ENCODE measurements at regions not wholly inside any gene's neighbourhood (a gene's known extent, or its start where the extent isn't known, plus 50 kb on each side); places are given as distances from the start of the nearest gene placed in this dataset.

DNA sequence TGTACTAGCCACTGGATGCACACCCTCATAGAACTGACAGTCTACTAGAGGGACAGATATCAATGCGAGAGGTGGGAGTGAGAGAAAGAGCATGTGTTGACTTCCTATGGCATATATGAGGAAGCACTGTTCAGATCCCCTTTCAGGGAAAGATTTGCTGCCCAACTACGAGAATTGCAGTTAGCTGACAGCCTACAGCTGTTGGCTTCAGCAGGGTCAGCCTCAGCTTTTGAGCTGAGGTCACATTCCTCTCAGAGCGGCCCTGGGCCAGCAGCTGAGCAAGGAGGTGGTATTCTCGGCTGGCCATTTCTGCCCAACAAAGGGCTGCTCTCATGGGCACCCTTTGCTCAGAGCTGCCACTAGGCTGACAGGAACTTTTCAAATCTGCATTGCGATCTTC is 580.2 kb downstream of the MID1IP1 start:
- intact Hi-C loops (cut with micrococcal nuclease), result no loop called here

DNA sequence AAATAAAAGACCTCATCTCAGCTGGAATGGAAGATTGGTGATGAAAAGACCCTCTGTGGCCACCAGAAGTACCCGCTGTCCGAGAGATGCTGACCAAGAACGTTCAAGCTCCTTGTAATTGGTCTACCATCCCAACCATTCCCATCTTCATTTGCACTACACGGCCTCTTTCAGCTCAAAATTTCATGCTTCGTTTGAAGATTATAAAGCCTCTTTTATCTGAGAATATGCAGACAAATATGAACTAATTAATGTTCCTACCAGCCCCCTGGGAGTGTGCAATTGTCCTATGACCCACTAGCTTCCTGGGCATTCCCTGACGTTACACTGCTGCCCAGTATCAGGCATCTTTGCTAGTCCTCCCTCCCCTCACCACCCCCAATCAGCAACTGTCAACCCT is 583.7 kb downstream of the MID1IP1 start:
- intact Hi-C loops (cut with micrococcal nuclease), result no loop called here

DNA sequence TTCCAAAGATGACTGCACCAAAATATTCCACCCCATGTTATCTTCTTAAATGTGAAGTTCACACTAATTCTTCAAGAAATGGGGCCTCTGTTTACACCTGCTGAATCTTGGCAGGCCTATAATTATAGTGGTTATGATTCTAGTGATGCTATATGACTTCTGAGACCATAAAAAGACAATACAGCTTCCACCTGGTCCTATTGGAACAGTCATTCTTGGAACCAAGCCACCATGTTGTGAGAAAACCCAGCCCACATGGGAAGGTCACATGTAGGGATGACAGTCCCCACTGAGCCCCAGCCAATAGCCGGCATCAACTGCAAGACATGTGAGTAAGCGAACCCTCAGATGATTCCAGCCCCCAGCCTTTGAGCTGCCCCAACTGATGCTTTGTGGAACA is 587.5 kb downstream of the MID1IP1 start:
- intact Hi-C loops (cut with micrococcal nuclease), result no loop called here

DNA sequence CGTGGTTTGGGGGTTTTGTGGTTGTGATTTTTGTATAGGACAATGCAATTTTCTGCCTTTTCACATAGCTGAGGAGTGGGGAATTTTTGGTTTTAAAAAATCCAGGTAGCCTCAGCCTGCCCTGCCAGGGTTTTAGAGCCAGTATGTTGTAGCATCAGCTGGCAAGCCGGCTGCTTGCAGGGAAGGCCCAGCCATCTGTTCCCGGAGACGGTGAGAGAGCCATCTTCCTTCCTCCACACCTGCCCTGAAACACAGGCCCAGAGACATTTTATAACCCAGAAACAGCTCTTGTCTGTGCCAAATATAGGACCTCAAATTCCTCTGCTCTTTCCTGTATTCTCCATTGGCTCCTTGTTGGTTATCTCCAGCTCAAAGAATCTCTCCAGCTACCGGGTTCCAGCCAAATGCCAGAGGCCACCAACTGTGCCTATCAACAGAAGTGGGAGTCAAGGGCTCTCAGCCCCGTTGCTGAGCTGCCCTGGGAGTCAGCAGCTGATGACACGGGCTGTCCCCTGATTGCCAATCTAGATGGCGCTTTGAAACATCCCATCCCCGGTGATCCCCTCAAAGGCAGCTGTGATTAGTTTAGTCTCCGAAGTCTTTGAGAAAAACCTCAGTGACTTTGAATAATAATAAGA is 595.2 kb downstream of the MID1IP1 start:
- intact Hi-C loops (cut with micrococcal nuclease), result no loop called here

DNA sequence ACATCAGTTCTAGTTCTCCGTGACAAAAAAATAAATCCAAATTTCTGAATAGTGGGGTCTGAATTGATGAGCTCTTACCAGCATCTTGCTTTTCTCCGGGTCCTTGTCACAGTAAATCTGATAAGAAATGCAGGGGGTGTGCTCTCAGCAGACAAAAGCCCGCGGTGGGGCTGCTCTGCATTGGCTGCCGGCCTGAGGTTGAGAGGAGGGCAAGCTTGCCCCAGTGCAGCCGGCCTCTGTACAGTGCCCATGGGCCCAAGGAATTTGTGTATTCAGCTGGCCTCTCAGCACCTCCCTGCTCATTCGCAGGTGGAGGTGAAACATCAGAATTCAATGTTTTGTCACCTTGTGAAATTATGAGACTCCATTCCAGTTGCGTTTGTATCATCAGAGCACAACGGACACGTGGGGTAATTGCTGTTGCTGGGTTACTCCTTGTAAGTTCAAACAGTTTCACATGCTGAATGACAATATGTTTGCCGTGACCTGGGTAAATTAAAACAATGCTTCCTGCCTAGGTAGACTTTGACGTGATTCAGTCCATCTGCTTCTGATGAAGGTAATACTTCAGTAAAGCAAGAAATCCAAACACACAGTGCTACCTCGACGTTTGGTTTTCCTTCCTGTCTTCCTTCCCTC is 596.4 kb downstream of the MID1IP1 start:
- intact Hi-C loops (cut with micrococcal nuclease), result no loop called here

DNA sequence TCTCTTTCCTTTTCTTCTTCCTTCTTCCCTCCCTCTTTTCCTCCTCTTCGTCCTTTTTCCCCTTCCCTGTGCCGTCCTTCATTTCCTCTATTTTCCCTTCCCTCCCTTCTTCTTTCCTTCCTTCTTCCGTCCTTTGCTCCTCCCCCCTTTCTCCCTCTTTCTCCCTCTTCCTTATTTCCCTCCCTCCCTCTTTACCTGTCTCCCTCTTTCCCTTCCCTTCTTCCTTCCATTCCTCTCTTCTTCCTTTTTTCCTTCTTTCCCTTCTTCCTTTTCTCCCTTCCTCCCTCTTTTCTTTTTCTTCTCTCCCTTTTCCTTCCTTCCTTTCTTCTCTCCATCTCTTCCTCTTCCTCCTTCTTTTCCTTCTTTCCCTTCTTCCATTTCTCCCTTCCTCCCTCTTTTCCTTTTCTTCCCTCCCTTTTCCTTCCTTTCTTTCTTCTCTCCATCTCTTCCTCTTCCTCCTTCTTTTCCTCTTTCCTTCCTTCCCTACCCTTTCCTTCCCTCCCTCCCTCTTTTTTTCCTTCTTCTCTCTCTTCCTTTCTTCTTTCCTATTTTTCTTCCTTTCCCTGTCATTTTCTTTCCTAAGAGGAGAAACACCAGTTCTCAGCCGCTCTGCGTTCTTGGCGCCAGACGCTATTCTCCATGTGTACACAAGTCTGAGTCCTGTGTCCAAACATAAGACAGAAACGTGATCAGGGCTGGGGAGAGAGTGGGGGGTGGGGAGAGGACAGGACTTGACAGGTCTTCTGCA is 597.1 kb downstream of the MID1IP1 start:
- intact Hi-C loops (cut with micrococcal nuclease), result no loop called here

DNA sequence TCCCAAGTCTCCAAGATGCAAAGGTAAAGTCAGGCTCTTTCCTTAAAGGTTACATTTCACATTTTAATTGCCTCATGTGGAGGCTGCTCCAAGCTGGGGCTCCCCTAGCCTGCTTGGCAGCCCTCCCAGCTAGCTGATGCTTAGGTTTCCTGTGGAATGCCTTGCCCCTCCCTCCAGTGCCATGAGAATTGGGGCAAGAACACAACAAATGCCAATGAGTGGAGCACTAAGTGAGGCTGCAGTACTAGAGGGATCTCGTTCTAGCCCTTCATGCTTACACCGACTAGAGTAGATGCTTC is 597.7 kb downstream of the MID1IP1 start:
- intact Hi-C loops (cut with micrococcal nuclease), result no loop called here

DNA sequence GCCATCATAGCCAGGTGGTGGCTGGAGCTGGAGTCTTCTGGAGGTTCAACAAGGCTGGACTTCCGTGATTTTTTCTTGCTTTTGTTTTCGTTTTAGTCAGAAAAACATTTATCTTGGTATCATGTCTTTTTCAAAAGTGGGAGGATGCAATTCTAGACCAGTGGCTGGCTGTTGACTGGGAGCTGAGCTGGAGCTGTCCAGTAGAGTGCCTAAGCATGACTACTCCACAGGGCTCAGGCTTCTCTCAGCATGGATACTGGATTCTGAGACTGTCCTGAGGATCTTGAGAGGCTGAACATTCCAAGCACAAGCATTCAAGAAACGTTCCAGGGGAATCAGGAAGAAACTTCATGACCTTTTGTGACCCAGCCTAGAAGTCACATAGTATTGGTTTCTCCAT is 598.1 kb downstream of the MID1IP1 start:
- intact Hi-C loops (cut with micrococcal nuclease), result no loop called here

DNA sequence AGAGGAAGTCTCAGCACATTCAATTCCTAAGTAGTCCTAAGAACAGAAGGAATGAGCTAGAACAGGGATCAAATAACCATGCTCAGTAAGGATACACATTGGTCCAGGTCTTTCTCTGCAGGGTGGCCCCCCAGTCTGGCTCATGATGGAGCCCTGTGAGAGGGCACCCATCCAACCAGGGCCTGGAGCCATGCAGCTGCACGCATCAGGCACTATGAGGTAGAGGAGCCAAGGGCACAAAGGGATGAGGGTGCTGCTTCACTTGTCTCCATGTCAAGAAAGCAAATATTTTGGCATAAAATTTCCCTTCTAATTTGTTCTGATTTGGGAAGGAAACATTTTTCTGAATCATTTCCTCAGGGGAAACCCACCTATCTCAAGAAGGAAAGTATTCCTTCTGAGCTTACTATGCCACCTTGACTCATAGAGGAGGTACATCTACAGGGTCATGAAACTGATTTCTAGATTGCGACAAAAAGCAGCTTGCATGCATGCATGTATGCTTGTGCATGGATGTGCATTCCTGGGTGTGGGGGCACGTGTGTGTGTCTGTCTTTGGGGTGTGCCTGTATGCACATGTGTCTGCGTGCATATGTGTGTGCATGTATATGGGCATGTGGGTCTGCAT is 600.3 kb downstream of the MID1IP1 start:
- intact Hi-C loops (cut with micrococcal nuclease), result no loop called here

DNA sequence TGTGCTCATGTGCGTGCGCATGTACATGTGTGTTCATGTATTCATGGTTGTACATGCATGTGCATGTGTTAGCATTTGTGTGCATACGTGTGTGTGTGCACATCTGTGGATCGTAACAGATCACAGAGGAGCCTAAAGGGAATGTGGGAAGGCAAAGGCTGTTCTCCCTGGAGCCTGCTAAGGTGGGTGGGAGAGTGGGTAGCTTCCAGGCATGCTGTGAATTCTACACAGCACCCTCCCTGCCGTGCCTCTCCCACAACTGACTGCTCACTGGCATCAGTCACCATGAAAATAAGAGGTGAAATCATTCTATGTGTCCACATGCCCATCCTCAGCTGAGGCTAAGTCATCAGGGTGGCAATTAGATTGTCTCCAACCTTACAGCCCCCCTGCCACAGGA is 600.9 kb downstream of the MID1IP1 start:
- intact Hi-C loops (cut with micrococcal nuclease), result no loop called here

DNA sequence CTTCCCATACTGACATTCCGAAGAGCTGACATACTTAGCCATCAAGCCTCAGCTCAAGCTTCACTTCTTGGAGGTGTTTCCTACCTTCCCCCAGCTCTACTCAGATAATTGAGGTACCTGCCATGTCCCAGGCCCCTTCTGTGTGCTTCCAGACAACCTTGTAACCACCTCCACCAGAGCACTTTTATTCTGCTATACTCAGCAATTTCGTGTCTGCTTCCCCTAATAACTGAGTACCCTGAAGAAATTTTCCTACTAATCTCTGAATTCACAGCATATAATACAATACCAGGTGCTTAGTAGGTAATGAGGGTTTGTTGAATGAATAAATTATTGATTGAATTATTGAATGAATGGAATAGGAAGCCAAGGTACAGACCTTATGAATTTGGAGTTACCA is 605.5 kb downstream of the MID1IP1 start:
- intact Hi-C loops (cut with micrococcal nuclease), result no loop called here

DNA sequence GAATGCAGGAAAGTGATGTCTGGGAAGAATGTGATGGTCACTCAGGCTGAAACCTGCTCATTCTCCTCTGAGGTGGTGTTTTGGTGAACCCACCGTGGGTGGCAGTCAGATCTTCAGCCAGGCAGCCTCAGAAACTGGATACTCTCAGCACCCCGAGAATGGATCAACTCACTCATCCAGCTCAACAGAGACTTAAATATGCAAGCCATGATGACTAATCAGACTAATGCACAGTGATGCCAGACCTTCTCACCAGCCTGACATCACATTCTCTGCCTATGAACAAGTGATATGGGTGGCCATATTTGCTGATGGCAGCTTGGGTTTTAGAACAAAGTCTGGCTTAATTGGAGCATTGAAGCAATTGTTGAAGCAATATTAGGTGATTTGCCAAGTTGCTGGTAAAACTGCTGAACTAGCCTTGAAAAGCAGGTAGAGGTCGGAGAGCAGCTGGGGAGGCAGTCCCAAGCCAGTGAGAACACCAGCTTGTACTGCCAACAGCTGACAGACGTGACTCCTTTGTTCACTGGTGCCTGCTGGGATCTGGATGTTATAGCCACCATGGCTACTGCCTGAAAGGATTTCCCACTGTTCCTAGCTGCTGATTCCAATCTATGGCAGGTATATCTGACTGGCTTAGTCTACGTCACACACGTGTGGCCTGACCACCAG is 608.1 kb downstream of the MID1IP1 start:
- intact Hi-C loops (cut with micrococcal nuclease), result no loop called here

DNA sequence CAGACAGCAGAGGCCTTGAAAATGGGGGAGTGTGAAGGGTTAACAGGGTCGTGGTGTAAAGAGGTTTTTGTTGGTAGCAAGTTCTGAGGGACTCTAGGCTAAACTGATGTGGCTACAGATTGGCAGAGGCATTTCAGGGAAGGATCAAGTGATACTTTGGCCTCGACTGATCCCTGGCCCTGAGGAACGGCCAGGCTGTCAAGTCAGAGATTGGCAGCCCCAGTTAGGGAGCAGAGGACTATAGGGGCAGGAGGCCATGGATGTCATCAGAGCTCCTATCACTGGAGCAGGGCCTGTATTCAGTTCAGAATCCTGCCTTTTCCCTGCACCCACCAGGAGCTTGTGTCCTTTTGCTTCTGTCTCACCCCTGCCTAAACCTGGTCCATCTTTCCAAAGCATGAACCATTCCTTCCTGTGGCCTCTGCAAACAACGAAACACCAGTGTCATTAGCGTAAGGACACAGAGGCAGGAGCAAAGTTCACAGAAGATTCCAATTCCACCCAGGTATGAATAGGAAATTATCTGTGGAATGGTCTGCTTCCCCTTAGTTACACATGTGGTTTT is 613.1 kb downstream of the MID1IP1 start:
- intact Hi-C loops (cut with micrococcal nuclease), result no loop called here

DNA sequence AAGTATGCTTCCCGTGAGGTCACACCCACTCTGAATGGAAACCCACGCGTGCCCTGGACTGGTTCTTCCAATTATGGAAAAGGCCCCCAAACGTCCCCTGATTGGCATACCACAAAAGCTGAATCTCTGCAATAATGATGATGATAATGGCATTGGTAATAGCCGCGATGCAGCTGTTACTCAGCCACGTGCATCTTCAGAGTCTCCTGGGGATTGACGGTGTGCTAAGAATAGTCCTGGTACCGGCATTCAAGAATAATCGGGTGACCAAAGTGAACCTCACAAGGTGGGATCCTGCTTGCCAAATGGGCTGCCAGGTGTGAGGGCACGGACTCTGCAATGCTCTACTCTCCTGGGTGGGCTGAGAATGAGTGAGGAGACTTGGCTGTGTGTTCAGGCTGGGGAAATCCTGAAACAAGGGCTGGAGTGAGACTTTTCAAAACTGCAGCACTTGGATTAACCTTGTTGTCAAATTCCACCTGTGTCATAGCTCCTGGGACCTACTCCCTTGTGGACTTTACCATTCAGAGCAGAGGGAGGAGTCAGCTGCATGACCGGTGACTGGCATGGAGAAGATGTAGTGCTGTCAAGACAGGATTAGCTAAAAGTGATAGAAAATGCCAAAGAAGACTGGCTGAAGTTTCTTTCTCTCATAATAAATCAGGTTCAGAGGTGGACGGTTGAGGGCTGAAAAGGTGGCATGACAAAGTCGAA is 615.4 kb downstream of the MID1IP1 start:
- intact Hi-C loops (cut with micrococcal nuclease), result no loop called here

DNA sequence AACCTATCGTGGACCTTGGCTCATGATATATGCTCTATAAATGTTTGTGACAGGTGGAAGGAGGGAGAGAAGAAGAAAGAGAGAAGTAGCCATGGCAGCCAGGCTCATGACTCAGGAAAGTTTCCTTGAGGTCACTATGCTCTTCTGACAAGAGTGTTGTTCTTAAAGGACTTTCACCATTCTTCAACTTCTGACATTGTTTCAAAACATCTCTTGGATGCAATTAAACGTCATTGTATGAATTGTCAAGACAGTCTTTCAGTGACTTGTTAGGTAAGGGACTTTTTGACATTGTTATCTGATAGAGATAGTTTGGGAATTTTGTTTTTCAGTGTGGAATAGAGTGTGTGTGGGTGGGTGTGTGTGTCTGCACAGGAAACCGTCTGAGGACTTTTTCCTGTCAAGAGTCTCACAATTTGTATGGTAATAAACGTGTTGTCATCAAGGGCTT is 617.0 kb downstream of the MID1IP1 start:
- intact Hi-C loops (cut with micrococcal nuclease), result no loop called here

DNA sequence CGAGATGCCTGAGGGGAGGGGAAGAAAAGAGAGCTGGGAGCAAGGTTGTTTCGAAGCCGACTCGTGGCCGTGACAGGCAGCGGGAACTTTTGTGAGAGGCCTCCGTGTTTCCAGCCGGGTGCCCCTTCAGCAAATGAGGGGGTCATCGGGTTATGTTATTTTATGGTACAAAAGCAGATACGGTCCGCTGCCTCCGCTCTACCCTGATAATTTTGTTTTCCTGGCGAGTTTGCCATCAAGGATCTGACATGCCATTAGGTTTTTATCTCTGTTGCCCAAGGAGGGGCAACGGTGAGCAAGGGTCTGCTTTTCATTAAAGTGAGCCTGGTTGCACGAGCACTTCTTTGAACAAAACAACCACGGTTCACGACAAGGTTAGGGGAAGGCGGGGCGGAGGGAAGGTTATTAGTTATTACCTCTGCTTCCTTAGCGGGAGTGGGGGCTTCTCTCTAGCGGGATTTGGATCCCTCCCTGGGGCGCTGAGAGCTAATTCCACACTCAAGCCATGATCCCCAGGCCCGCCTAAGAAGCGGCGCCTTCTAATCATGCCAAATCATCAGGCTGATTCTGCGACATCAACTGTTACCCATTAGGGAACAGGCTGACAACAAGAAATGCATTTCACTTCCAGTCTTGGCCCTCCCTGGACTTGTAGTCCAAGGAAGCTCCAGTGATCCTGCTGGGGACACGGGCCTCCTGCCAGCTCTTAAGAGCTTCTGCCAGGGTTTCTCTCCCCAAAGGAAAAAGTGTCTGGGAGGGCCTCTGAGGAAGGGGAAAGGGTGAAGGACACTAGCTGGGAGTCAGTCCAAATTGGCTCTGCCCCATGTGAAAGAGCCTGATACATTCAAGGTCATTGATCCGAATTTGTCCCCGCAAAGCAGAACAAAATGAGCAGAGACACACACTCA is 617.7 kb downstream of the MID1IP1 start:
- intact Hi-C loops (cut with micrococcal nuclease), result no loop called here

DNA sequence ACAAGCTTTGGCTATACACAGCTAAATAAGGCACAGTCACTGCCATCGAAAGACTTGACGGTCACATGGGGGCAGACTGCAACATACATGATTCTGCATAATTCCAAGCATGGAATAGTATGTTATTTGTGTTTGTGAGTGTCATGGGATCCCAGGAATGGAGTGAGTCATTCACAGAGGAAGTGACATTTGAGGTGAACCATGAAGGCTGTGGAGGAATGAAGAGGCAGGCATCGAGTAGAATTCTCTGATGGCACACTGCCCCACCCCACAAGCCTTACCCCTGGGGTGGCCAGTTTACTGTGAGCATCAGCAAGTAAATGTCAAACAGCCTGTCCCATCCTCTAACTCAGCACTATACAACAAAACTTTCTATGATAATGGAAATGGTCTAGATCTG is 619.7 kb downstream of the MID1IP1 start:
- intact Hi-C loops (cut with micrococcal nuclease), result no loop called here

DNA sequence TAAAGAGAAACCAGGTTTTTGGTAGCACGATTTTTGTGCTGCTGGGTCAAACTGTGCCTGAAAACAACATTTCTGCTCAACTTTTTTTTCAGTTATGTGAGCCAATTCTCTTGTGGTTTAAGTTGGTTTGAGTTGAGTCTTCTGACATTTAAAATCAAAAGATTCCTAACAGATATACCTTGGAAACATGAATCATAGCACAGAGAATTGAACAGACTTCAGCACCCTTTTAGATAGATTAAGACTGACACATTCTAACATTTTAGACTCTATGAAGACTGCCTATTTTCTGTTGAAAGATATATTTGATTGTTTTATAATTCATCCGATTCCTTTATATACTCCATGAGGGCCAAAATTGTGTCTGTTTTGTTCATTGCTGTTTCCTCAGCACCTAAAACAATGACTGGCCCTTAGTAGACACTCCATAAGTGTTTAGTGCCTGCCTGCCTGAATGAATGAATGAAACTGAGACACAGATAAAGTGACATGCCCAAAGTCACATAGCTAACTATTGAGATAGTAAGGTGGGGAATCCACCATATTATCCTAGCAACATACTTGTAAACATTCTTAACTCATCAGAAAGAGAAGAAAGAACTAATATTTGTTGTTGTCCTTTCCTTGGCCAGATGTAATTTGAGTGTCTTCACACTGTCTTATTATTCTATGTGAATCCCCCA is 624.0 kb downstream of the MID1IP1 start:
- intact Hi-C loops (cut with micrococcal nuclease), result no loop called here

DNA sequence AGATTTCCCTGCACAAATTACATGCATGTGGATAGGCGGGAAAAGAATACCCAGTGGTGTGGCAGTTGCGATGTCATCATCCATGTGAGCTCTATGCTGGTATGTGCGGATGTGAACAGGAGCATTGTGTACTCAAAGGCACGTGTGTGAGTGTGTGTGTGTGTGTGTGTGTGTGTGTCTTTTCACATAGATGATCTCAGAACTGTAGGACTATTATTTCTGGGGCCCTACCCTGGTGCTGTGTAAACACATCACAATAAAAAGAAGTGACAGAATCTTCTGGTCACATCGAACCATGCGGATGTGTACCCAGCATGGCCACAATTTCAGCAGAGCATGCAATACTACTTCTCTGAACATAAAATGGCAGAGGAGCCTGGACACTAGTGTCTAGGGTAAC is 624.8 kb downstream of the MID1IP1 start:
- intact Hi-C loops (cut with micrococcal nuclease), result no loop called here
